Stimulated activated CD4-positive, alpha-beta T cell treated with anti-CD3 and anti-CD28 coated beads, TNF-alpha, amount 100 ng/mL, for 24 hours (primary cell): ENCODE measurements at regions not wholly inside any gene's neighbourhood (a gene's known extent, or its start where the extent isn't known, plus 50 kb on each side); places are given as distances from the start of the nearest gene placed in this dataset.
"Not testable (repeated sequence)": the region's sequence is repeated elsewhere in the genome, so short reads cannot be mapped to it uniquely, and the experiment has no call there.

Source experiments
- DNase-seq, 3 experiments: peaks; one replicate each; pipeline ENCODE4 v3.0.0-alpha.2; 2020; ENCODE audit warnings: low read depth in 3 of 3

DNA sequence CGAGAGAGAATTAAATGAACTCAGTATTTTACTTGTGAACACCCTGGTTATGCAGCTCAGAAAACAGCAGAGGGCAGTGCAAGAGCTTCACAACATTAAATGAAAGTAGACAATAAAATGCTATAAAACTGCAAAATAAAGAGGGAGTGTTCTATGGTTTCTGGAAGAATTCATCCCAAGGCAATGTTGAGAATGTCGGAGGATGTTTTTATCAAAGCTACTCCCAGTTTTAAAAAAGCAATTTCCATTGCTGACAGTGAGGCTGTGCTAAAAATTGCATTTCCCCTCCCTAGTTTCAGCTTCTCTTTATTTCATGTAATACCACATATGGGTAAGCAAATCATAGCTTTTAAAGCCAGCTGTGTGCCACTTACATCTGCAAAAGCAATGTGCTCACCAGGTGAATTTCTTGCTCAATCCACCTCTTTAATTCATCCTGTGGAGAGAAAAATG lies 296.8 kb downstream of the RAB38 start:
- no peak for DNase-seq

DNA sequence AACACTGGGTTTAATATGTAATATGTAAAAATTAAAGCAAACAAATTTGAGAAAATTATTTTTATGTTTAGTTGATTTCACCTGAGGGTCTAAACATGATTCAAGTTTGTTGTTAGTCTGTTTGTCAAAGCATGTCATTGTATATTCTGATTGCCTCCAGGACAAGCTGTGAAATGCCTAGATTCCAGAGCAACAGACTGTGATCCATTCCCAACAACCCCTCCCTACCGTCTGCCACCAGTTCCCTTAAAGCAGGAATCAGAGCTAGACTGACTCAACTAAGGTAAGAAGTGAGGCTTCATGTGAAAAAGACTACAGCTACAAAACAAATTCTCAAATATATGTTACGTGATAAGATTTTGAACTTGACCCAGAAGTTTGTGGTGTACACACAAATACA lies 304.2 kb downstream of the RAB38 start:
- no peak for DNase-seq

DNA sequence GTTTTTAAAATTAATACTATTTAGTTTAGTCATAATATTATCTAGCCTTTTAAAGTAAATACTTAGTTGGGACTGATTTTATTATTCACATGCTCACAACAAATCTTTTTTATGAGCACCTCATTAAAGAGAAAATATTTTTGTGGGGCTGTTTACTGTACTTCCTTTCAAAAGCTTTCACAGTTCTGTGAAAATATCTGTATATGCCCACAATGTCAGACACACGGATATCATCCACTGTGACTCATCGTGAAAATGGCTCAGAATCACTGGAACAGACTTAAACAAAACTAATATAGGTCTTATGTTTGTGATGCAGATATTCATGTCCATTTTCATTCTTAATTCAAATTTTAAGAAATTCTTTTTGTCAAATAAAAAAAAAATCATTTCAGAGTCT lies 305.2 kb downstream of the RAB38 start:
- no peak for DNase-seq

DNA sequence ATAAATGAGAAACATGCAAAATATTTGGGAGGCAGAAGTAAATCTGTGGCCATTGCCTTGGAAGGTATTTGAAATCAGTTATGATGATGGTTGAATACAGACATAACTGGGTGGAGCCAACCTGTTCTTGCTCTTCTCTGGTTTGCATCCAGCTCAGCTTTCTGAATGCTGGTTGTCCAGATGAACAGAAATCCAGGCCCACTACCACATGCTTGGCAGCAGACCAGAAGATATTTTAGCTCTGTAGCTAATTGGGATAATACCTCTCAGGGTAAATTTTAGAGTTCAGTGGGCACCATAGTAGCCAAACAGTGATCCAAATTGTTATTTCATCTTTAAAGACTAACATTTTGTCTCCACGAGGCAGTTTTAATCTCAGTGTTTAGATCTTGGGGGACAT lies 308.3 kb downstream of the RAB38 start:
- no peak for DNase-seq

DNA sequence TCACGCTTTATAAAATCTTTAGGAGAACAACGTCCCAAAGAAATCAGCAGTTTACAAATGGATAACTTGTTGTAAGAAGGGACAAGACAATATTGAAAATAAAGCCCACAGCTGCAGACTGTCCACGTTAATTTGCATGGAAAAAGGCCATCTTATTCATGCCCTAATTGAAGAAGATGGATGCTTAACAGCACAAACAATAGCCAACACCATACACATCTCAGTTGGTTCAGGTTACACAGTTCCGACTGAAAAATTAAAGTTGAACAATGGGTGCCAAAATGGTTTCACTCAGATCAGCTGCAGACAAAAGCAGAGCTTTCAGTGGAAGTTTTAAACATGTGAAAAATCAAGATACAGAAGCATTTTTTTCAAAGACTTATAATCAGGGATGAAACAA lies 314.2 kb downstream of the RAB38 start:
- DNase-seq = no peak

DNA sequence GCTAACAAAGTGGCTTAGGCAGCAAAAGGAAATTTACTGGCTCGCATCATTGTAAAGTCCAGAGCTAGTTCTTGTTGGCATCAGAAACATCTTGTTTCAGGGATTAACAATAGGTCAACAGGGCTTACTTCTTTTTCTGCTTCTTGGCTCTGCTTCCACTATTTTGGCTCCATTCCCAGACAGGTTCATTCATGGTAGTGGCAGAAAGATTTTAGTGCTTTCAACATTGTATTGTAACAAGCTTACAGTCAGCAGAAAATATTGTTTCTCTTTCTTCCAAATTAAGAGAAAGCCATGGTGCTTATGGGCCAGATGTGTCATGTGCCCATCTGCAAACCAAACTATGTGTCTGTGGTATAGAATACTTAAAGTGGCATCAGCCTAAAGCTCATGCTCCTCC lies 315.6 kb downstream of the RAB38 start:
- no peak for DNase-seq

DNA sequence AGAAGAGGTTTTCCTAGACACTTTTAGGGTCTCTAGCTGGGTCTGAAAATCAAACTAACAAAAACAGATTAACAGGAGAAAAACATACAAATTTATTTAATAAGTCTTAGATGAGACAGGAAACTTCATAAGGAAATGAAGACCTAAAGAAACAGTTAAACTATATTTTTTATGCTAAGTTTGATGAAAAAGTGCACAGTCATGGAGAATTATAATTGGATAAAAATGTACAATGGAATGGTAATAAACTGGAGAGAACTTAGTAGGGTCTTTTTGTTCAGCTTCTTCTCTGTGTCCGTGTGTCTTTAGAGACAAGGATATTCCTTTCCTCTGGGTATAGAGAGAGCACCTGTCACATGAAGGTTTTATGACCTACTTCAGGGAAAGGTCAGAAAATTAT lies 323.4 kb downstream of the RAB38 start:
- no peak for DNase-seq

DNA sequence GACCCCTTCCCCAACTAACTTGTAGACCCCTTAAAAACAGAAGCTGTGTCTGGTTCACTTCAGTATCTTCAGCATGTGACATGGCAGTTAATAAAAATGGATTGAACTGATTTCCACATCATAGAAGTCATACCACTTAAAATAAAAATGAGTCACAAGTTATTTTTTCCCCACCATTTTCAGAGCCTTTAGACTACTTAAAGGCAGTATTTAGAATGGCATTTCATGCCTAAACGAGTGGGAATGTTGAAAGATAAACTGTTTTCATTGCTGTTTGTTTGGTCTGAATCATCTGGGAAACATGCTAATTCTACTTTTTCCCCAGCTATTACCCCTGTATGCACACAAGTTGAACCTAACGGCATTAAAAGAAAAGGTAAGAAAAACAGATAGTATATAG lies 324.0 kb downstream of the RAB38 start:
- DNase-seq = no peak

DNA sequence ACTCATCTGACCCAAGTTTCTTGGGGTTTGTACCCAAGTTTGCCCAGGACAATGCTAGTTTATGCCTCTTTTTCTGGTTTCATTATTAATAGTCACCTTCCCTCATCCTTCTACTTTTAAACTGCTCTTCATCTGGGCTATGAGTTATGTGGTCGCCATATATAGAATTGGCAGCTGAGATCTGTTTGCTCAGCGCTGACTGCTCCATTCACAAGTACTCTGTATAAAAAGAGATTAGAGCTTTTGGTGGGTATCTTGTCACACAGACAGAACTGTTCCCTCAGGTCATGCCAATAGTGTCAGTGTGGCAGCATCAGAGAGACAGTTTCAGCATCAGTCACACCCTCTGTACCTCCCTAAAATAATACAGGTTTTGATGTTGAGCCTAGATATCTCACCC lies 326.0 kb downstream of the RAB38 start:
- DNase-seq = no peak

DNA sequence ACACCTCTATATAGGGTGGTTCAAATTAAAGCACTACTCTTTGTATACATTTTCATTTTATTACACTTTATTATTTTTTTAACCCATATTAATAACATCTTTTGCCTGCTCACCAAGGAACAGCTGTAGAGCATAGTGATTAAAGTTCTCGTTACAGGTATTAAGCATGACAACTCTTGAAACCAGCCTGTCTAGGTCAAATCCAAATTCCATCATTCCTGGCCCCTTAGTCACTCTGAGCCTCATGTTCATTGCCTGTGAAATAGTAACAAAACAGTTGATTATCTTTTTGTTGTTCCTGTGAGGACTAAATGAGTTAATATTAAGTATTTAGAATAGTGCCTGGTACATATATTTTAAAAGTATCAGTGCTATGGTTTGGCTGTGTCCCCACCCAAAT lies 334.5 kb downstream of the RAB38 start:
- DNase-seq = no peak

DNA sequence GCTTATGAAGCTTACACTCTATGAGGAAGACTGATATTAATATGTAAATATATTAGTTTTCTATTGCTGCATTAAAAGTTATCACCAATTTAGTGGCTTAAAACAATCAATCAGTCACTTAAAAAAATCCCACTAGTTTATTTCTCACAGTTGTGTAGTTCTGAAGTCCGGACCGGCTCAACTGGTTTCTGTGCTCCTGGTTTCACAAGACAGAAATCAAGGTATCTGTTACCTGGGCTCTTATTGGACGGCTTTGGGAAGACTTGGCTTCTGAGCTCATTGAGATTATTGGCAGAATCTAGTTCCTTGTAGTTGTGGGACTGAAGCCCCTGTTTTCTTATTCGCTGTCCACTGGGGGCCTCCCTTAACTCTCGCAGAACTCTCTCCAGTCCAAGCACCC lies 343.0 kb downstream of the RAB38 start:
- no peak for DNase-seq

DNA sequence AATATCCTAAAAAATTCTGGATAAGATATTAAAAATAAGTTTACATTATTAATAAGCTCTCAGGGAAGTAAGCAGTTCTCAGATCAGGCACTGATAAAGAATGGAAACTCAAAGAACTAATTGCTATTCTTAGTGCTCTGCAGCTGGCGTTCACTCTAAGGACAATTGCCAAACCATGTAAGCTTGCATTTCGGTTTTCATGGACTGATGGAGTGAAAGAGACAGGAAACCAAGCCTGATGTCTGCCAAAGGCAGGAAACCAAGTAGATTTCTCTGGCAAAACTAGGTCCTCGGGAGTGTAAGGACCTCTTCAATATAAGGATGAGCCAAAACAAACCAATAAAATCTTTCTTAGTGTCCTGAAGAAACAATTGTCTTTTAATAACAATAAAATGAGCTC lies 355.2 kb downstream of the RAB38 start:
- DNase-seq = no peak

DNA sequence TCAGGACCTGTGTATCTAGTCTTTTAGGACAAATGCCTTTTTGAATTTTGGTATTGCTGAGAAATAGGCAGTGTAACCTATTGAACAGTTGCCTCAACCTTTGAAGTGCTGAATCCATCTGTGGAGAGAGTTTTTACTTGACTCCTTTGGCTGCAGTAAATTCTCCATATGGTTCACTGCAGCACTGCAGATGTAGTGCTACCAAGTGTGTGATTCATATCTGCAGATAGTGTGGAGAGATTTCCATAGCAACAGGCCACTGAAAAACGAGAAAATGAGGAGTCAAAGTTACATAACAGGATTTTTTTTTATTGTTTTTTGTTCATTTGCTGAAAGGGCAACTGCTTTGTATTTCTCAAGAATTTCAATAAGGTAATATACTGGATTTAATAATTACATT lies 356.1 kb downstream of the RAB38 start:
- no peak for DNase-seq

DNA sequence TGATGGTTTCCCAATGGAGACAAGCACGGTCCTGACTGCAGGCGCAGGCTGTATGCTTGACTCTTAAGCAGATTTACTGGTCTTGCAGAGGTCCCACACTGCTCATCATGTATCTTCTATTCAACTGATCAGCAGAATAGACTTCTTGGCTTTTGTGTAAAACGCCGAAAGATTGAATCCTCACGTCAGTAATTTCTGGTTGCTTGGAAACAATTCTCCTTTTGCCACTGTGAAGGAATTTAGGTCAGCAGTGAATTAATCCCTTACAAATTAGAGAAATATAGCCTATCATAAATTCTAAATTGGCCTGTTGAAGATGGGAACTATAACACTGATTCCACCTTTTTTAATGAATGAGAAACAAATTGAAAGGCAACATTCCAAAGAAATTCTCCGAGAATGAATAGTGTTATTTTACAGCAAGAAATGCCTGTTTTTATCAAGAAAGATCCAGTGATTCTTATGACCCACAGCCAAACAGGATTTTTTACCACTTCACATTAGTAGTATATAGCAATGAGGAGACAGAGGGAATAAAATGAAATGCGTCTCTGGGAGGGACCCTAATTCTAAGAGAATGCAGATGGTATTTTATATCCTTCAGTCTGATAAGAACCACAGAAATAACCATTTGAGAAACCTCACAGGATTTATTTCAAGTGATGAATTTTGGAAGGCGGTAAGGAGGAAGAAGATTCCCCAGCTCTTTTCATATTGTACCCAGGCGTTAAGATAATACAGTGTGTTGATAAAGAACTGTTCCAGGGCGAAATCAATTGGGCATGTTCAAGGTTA lies 362.5 kb downstream of the RAB38 start:
- DNase-seq = no peak

DNA sequence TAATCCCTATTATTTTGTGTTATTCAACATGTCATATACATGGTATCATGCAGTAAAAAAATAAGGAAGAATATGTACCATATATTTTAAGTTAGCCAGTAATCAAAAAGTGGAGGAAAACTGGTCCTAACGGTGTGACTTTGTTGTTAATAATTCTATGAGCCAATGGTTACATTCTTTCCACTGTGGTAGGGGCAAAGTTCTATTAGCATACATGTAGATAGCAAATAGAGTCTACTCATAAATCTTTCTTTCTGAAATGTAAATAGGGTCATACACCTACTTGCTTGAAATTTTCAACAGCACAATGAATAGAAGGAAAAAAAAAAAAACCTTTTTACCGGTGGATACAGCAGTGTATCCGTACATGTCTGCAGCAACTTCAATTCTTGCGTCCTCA lies 364.8 kb downstream of the RAB38 start:
- DNase-seq = no peak

DNA sequence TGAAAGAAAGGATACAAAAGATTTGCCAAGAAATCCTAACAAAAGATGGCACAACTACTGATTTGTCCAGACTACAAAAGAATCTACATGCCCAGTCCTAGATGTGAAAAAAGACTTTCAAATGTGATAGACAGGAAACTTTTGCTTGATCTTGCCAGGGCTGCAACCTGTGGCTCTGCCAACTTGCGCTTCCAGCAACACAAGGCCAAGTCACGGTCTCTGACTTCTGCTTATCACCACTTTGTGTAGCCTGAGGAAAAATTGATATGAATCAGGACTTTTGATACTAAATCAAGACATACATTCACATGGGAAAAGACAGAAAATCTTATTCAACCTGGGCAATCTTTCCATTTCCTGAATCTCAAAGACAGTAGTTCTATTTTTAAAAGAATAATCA lies 366.0 kb downstream of the RAB38 start:
- DNase-seq = no peak

DNA sequence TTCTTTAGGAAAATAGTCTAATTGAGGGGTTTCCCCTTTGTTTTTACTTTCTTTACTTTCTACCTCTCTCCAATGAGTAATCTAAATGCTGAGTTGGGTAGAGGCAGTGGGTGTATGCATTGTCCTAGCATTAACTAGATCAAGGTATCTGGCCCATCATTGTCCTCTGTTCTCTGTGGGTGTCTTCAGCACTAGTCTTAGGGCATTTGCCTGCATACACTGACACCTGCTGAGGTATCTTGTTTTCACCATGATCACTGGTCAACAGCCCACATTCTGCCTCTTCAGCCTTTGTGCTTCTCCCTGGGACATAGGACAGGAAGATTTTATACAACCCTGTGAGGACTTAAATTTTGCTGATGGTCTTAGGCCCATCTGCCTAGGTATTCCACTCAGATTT lies 371.1 kb downstream of the RAB38 start:
- DNase-seq = no peak

DNA sequence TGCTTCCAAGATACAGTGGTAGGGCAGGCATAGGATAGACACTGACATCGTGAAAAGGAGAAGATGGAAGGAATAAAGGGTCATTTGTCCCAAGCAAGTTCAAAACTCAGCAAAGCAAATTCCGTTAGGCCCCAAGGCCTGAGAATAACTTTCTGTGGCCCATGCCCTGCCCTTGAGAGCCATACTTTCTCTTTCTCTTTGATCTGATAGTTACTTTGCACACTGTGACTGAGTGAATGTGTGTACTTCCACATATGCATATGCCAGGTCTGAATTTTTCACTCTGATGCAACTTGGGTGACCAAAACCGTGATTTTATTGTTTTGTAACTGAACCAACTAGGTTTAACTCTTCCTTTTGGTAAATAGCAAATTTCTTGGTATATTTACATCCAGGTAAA lies 371.5 kb downstream of the RAB38 start:
- DNase-seq = no peak

DNA sequence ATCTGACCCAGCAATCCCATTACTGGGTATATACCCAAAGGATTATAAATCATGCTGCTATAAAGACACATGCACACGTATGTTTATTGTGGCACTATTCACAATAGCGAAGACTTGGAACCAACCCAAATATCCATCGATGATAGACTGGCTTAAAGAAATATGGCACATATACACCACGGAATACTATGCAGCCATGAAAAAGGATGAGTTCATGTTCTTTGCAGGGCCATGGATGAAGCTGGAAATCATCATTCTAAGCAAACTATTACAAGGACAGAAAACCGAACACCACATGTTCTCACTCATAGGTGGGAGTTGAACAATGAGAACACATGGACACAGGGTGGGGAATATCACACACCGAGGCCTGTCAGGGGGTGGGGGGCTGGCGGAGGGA lies 390.4 kb downstream of the RAB38 start:
- not testable (repeated sequence) for DNase-seq

DNA sequence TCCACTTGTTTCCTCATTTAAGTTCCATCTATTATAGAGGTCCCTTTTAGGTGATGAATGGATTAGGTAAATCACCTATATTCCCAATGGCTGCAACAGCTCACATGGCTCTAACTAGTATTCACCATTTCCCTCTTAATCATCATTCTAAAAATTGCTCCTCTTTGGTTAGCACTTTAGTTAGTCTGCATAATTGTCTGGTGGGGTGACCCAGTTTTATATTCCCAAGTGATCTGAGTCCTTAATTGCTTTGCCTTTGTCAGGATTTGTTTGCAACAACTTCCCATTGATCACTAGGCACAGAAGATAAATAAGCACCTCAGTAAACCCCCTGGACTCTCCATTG lies 395.2 kb downstream of the RAB38 start:
- no peak for DNase-seq

DNA sequence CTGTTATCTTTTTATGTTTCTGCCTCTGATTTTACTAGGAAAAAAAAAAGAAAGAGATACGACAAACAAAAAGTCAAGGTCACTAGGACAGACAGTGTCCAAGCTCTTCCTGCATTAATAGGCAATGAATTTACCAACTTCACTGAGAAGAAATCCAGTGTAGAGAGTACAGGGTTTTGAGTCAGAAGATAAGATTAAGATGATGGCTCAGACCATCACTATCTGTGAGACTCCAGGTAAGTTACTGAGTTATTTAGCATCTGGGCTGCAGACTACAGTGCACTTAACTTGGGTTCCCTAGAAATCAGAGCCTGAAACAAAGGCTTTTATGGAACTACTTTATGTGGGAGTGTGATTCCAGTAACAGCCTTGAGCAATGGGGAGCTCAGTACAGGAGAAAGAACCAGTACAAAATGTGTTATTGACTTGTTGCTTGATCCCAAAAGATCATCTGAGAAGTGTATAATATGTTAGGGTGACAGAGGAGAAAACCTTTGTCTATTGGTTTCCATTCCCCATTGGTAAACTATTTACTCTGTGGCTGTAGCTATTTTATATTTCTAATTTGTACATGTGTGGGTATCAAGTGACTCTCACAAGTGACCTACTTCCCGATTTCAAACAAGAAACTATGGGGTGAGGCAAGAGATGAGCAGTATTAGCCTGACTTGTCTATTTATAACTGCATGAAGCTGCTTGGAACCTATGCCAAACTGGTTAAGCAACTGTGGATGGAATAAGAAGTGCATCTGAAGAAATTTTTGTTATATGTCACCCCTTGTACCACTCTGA lies 395.8 kb downstream of the RAB38 start:
- DNase-seq = no peak

DNA sequence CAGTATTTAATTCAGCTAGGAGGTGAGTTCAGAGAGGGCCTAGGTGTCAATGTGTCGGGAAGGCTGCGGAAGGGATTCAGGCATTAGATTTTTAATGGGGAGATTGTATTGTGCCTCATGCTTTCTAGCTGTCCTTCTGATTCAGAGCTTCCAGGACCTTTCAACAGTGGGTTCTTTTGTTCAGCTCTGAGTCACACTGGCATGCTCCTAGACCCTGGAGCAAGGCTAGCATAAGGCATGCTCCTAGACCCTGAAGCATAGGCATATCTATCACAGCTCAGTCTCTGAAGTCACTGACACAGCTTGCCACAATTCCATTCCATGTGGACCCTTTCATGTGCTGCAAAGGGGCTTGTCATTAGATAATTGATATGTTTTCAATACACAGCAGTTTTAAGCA lies 396.9 kb downstream of the RAB38 start:
- DNase-seq = no peak

DNA sequence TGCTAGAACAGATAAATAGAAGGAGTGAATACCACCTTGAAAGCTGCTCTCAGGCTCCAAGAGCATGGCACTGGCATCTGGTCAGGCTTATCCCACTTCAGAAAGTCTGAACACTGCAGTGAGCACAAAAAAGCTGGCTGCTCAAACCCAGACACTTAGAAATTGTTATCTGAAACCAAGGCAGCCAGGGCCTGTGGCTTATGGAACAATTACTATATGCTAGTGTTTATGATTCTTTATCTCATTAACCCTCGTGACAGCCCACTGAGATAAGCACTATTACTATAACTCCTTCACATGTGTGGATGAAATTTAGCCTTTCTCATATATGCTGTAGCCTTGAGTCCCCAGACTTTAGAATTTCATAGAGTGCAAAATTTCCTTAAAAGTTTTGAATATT lies 400.2 kb downstream of the RAB38 start:
- no peak for DNase-seq

DNA sequence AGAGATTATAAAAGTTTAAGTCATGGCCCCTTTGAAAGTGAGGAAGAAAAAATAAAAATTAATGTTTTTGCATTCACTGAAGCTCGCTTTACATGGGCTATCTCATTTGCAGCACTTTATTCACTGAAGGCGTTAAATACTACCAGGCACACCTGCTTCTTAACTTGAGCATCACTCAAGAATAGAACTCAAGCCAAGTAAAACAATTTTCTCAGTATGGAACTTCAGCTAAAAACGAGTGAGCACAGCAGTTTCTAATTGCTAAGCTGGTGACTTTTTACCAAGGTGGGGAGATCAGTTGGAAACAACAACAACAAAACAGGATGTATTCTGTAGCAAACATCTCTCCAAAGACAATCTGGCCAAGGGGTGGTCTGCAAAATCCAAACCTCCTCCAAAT lies 405.6 kb downstream of the RAB38 start:
- DNase-seq = no peak
